ENCODE measurements at regions not wholly inside any gene's neighbourhood (a gene's known extent, or its start where the extent isn't known, plus 50 kb on each side); places are given as distances from the start of the nearest gene placed in this dataset.

GRCh38 chr6:79784395-79784753, 153.2 kb downstream of the SH3BGRL2 start:
- Mint-ChIP-seq H3K27ac (ENCODE audit: unreplicated experiment) (no peak overlapping the region), H3K36me3 (ENCODE audit: unreplicated experiment) (no peaks in the 10 kb centered on the region), H3K4me3 (ENCODE audit: unreplicated experiment) (no peak overlapping the region), H3K27me3 (ENCODE audit: unreplicated experiment) (peaks cover 16% of the 10 kb centered on the region), H3K4me1 (ENCODE audit: unreplicated experiment) (no peaks in the 10 kb centered on the region), H3K9me3 (ENCODE audit: unreplicated experiment) (no peaks in the 10 kb centered on the region)
- no peak for TF ChIP-seq CTCF (IDR thresholded peaks at IDR 0.05)
- no peak for DNase-seq (ENCODE audit: extremely low spot score, unreplicated experiment)

DNA sequence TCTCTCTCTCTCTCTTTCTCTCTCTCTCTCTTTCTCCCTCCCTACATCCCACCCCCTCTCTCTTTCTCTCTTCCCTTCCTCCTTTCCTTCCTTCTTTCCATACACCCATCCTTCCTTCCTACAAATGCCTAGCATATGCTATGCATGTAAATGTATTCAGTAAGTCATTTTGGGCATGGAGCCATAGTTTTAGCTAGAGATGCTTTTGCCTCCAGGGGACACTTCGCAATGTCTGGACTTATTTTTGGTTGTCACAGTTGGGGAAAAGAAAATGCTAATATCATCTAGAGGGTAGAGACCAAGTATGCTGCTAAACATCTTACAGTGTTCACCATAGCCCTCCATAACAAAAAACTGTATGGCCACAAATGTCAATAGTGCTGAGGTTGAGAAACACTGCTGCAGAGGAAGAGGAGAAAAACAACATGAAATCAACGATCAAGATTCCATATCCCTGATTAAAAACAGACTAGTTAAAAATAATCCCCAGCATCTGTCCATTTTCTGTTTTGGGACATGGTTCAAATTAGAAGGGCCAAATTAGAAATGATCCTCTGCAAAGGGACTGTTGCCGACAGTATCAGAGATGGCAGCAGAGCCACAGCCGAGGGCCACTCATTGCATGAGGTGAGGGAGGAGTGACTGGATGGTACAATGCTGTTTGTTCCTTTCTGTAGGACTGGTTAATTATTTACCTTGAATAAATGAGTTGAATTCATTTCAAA, 152.7 kb downstream of the SH3BGRL2 start:
- DNase-seq (ENCODE audit: extremely low spot score, unreplicated experiment), result no peak
- no peaks in the 10 kb centered on the region for H3K36me3 Mint-ChIP-seq (ENCODE audit: unreplicated experiment)
- no peak overlapping the region for H3K27ac Mint-ChIP-seq (ENCODE audit: unreplicated experiment)
- no peaks in the 10 kb centered on the region for H3K4me1 Mint-ChIP-seq (ENCODE audit: unreplicated experiment)
- no peak overlapping the region for H3K4me3 Mint-ChIP-seq (ENCODE audit: unreplicated experiment)
- no peak for TF ChIP-seq CTCF (IDR thresholded peaks at IDR 0.05)
- H3K27me3 Mint-ChIP-seq (ENCODE audit: unreplicated experiment), result peaks cover 16% of the 10 kb centered on the region
- no peaks in the 10 kb centered on the region for H3K9me3 Mint-ChIP-seq (ENCODE audit: unreplicated experiment)

- H3K4me3 Mint-ChIP-seq (ENCODE audit: unreplicated experiment), result no peak overlapping the region
- peaks cover 1% of the 10 kb centered on the region for H3K4me1 Mint-ChIP-seq (ENCODE audit: unreplicated experiment)
- H3K36me3 Mint-ChIP-seq (ENCODE audit: unreplicated experiment), result no peaks in the 10 kb centered on the region
- peaks cover 15% of the 10 kb centered on the region for H3K27me3 Mint-ChIP-seq (ENCODE audit: unreplicated experiment)
- no peaks in the 10 kb centered on the region for H3K9me3 Mint-ChIP-seq (ENCODE audit: unreplicated experiment)
- no peak overlapping the region for H3K27ac Mint-ChIP-seq (ENCODE audit: unreplicated experiment)
- TF ChIP-seq CTCF (IDR thresholded peaks at IDR 0.05), result no peak
- no peak for DNase-seq (ENCODE audit: extremely low spot score, unreplicated experiment)
Observed at GRCh38 chr6:79782792-79783580, 151.9 kb downstream of the SH3BGRL2 start.

- no peak overlapping the region for H3K27ac Mint-ChIP-seq (ENCODE audit: unreplicated experiment)
- H3K36me3 Mint-ChIP-seq (ENCODE audit: unreplicated experiment), result no peaks in the 10 kb centered on the region
- no peak overlapping the region for H3K4me3 Mint-ChIP-seq (ENCODE audit: unreplicated experiment)
- no peaks in the 10 kb centered on the region for H3K9me3 Mint-ChIP-seq (ENCODE audit: unreplicated experiment)
- no peak for DNase-seq (ENCODE audit: extremely low spot score, unreplicated experiment)
- peaks cover 15% of the 10 kb centered on the region for H3K27me3 Mint-ChIP-seq (ENCODE audit: unreplicated experiment)
- no peak for TF ChIP-seq CTCF (IDR thresholded peaks at IDR 0.05)
- H3K4me1 Mint-ChIP-seq (ENCODE audit: unreplicated experiment), result peaks cover 5% of the 10 kb centered on the region
Observed at GRCh38 chr6:79781916-79782315, 150.8 kb downstream of the SH3BGRL2 start.

DNA sequence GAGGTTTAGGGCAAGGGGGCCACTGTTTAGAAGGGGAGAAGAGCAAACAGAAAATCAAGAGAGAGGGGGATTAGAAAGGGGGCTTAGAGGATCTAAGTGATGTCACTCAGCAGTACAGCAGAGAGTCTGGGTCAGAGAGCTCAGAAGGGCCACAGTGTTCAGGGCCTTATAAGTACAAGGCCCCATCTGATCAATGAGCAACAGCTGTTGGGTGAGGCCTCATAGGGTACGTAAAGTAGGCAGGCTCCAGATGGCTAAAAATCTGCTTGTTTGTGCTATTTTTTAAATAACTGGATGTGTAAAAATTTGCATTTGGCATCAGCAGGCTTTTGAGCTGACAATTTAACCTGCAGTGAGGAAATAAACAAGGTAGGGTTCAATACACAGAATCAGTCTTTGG, 149.8 kb downstream of the SH3BGRL2 start:
- TF ChIP-seq CTCF (IDR thresholded peaks at IDR 0.05), result no peak
- Mint-ChIP-seq H3K27ac (ENCODE audit: unreplicated experiment) (no peak overlapping the region), H3K4me1 (ENCODE audit: unreplicated experiment) (peaks cover 5% of the 10 kb centered on the region), H3K27me3 (ENCODE audit: unreplicated experiment) (peaks cover 22% of the 10 kb centered on the region), H3K9me3 (ENCODE audit: unreplicated experiment) (no peaks in the 10 kb centered on the region), H3K36me3 (ENCODE audit: unreplicated experiment) (no peaks in the 10 kb centered on the region), H3K4me3 (ENCODE audit: unreplicated experiment) (no peak overlapping the region)
- no peak for DNase-seq (ENCODE audit: extremely low spot score, unreplicated experiment)
